GM23248 (cell line): ENCODE measurements at regions not wholly inside any gene's neighbourhood (a gene's known extent, or its start where the extent isn't known, plus 50 kb on each side); places are given as distances from the start of the nearest gene placed in this dataset.

Source experiments
- DNase-seq: peaks from one replicate; pipeline ENCODE4 v3.0.0-alpha.2; 2015
- H2AFZ ChIP-seq: fragments of 200-600 bp; sonication (generic); 2 replicates; pipeline ENCODE4 v1.6.1; 2016; ENCODE audit warnings: antibody characterized with exemption
- H3F3A ChIP-seq: fragments of 200-600 bp; sonication (generic); 2 replicates; pipeline ENCODE4 v1.6.1; 2016; ENCODE audit warnings: mild to moderate bottlenecking, antibody characterized with exemption, mixed run types; ENCODE audit not compliant: insufficient read depth
- H3K27ac ChIP-seq: fragments of 200-600 bp; sonication (generic); 2 replicates; pipeline ENCODE4 v1.5.1; 2016; ENCODE audit warnings: mild to moderate bottlenecking
- H3K27me3 ChIP-seq: fragments of 200-600 bp; sonication (generic); replicated peaks from 2 replicates; pipeline ENCODE4 v1.6.1; 2016; ENCODE audit warnings: mild to moderate bottlenecking; ENCODE audit not compliant: insufficient read depth
- H3K36me3 ChIP-seq: fragments of 200-600 bp; sonication (generic); 2 replicates; pipeline ENCODE4 v1.6.1; 2016; ENCODE audit warnings: low read depth, mild to moderate bottlenecking
- H3K4me1 ChIP-seq: fragments of 200-600 bp; sonication (generic); 2 replicates; pipeline ENCODE4 v1.6.1; 2016; ENCODE audit warnings: mild to moderate bottlenecking; ENCODE audit not compliant: insufficient read depth
- H3K4me2 ChIP-seq: fragments of 200-600 bp; sonication (generic); one replicate; pipeline ENCODE4 v1.6.1; 2016; ENCODE audit warnings: mild to moderate bottlenecking; ENCODE audit not compliant: unreplicated experiment
- H3K4me3 ChIP-seq: fragments of 200-600 bp; sonication (generic); 2 replicates; pipeline ENCODE4 v1.5.1; 2016; ENCODE audit warnings: mild to moderate bottlenecking
- H3K79me2 ChIP-seq: fragments of 200-600 bp; sonication (generic); 2 replicates; pipeline ENCODE4 v1.6.1; 2016; ENCODE audit warnings: mild to moderate bottlenecking; ENCODE audit not compliant: insufficient read depth
- H3K9ac ChIP-seq: fragments of 200-600 bp; sonication (generic); 2 replicates; pipeline ENCODE4 v1.6.1; 2016; ENCODE audit warnings: mild to moderate bottlenecking
- H3K9me2 ChIP-seq: fragments of 200-600 bp; sonication (generic); 2 replicates; pipeline ENCODE4 v1.6.1; 2016; ENCODE audit warnings: mixed run types, mild to moderate bottlenecking, moderate library complexity; ENCODE audit not compliant: insufficient read depth
- H3K9me3 ChIP-seq: fragments of 200-600 bp; sonication (generic); one replicate; pipeline ENCODE4 v1.6.1; 2017; ENCODE audit warnings: low read depth
- H4K20me1 ChIP-seq: fragments of 200-600 bp; sonication (generic); 2 replicates; pipeline ENCODE4 v1.6.0; 2016; ENCODE audit not compliant: insufficient read depth
- EZH2 ChIP-seq: fragments of 200-600 bp; sonication (generic); IDR thresholded peaks from 2 replicates; pipeline ENCODE4 v1.6.1; 2018; ENCODE audit warnings: antibody characterized with exemption, mild to moderate bottlenecking; ENCODE audit not compliant: insufficient read depth, poor library complexity, severe bottlenecking
- EZH2phosphoT487 ChIP-seq: fragments of 200-600 bp; sonication (generic); IDR thresholded peaks from 2 replicates; pipeline ENCODE4 v1.6.1; 2018; ENCODE audit warnings: antibody characterized with exemption, moderate library complexity, mild to moderate bottlenecking, low read depth; ENCODE audit not compliant: insufficient read depth
- WGBS, 2 experiments: methylation state at CpG; one replicate each; pipeline ENCODE4 v1.1.6; 2015 to 2017; ENCODE audit warnings: low lambda C conversion rate in 2 of 2, low coverage in 1 of 2; ENCODE audit errors: missing lambda C conversion rate in 2 of 2; 5-methylcytosine and 5-hydroxymethylcytosine counted together
- in situ Hi-C: fragments of 300-500 bp; cut with MboI; formaldehyde crosslinking; loops from 2 replicates; pipeline ENCODE4 v1.15.0; 2020

GRCh38 chr5:86885489-86886230 is 267.9 kb downstream of the COX7C start:
- H3K79me2 ChIP-seq, result no peaks in the 10 kb centered on the region
- no peaks in the 10 kb centered on the region for H3K36me3 ChIP-seq
- no peaks in the 10 kb centered on the region for H3K9me2 ChIP-seq
- no peak for DNase-seq
- TF ChIP-seq EZH2phosphoT487 (no peak), EZH2 (no peak)
- H2AFZ ChIP-seq, result no peak overlapping the region
- no peak overlapping the region for H3K4me2 ChIP-seq
- H3K27ac ChIP-seq, result no peak overlapping the region
- in situ Hi-C loops, result no loop called here
- H3K27me3 ChIP-seq, result peaks cover 5% of the 10 kb centered on the region; the same call in 1 of the 2 replicates
- H4K20me1 ChIP-seq, result no peaks in the 10 kb centered on the region
- no peaks in the 10 kb centered on the region for H3K4me1 ChIP-seq
- H3K9me3 ChIP-seq, result no peaks in the 10 kb centered on the region
- no peaks in the 10 kb centered on the region for H3F3A ChIP-seq
- H3K9ac ChIP-seq, result no peak overlapping the region
- WGBS, 2 experiments, result 49 to 53% methylated on average over 5 of the region's 5 CpGs
- H3K4me3 ChIP-seq, result no peak overlapping the region

GRCh38 chr5:86890375-86890774 is 272.6 kb downstream of the COX7C start:
- H3K9me2 ChIP-seq, result no peaks in the 10 kb centered on the region; the same call in 1 of the 2 replicates
- H3K4me2 ChIP-seq, result no peak overlapping the region
- no peak overlapping the region for H3K9ac ChIP-seq
- H3K79me2 ChIP-seq, result no peaks in the 10 kb centered on the region
- H3K27me3 ChIP-seq, result peaks cover 5% of the 10 kb centered on the region
- no peaks in the 10 kb centered on the region for H3F3A ChIP-seq
- H4K20me1 ChIP-seq, result no peaks in the 10 kb centered on the region
- H2AFZ ChIP-seq, result no peak overlapping the region
- H3K9me3 ChIP-seq, result no peaks in the 10 kb centered on the region
- DNase-seq, result no peak
- no peaks in the 10 kb centered on the region for H3K36me3 ChIP-seq
- TF ChIP-seq EZH2, result no peak
- no peak for TF ChIP-seq EZH2phosphoT487
- H3K27ac ChIP-seq, result no peak overlapping the region
- in situ Hi-C loops, result no loop called here
- no peak overlapping the region for H3K4me3 ChIP-seq
- H3K4me1 ChIP-seq, result no peaks in the 10 kb centered on the region
- WGBS, 2 experiments, result 25 to 67% methylated on average over 1 of the region's 1 CpG

GRCh38 chr5:86894056-86894455 is 276.3 kb downstream of the COX7C start:
- H3K9me3 ChIP-seq, result no peaks in the 10 kb centered on the region
- no peaks in the 10 kb centered on the region for H3F3A ChIP-seq
- no peaks in the 10 kb centered on the region; the same call in 1 of the 2 replicates for H3K9me2 ChIP-seq
- no peak overlapping the region for H3K4me2 ChIP-seq
- H2AFZ ChIP-seq, result no peak overlapping the region
- DNase-seq, result peak; percentile 10
- H3K27ac ChIP-seq, result no peak overlapping the region
- H3K4me1 ChIP-seq, result no peaks in the 10 kb centered on the region
- no peaks in the 10 kb centered on the region for H3K36me3 ChIP-seq
- H3K9ac ChIP-seq, result no peak overlapping the region
- no peaks in the 10 kb centered on the region for H4K20me1 ChIP-seq
- no peak overlapping the region for H3K4me3 ChIP-seq
- in situ Hi-C loops, result no loop called here
- H3K79me2 ChIP-seq, result no peaks in the 10 kb centered on the region
- peaks cover 5% of the 10 kb centered on the region for H3K27me3 ChIP-seq
- TF ChIP-seq EZH2 (no peak), EZH2phosphoT487 (no peak)

GRCh38 chr5:86896916-86897315 is 279.2 kb downstream of the COX7C start:
- H3K36me3 ChIP-seq, result no peaks in the 10 kb centered on the region
- WGBS, 2 experiments, result 93 to 100% methylated on average over 1 of the region's 1 CpG
- H3K79me2 ChIP-seq, result no peaks in the 10 kb centered on the region
- in situ Hi-C loops, result no loop called here
- H3K9me2 ChIP-seq, result no peaks in the 10 kb centered on the region; the same call in 1 of the 2 replicates
- H3K9me3 ChIP-seq, result no peaks in the 10 kb centered on the region
- DNase-seq, result no peak
- H3K9ac ChIP-seq, result no peak overlapping the region
- no peak overlapping the region for H2AFZ ChIP-seq
- no peaks in the 10 kb centered on the region for H3F3A ChIP-seq
- no peak overlapping the region for H3K27ac ChIP-seq
- H4K20me1 ChIP-seq, result no peaks in the 10 kb centered on the region
- peaks cover 8% of the 10 kb centered on the region for H3K27me3 ChIP-seq
- TF ChIP-seq EZH2phosphoT487, result no peak
- TF ChIP-seq EZH2, result no peak
- no peak overlapping the region for H3K4me2 ChIP-seq
- no peak overlapping the region for H3K4me3 ChIP-seq
- H3K4me1 ChIP-seq, result no peaks in the 10 kb centered on the region
